Stimulated activated naive B cell treated with anti-CD40 and anti-IgM and Interleukin-4, amounts not matched to agents 10 μg/mL and 1 μg/mL and 100 μg/mL, for 72 hours (primary cell): ENCODE measurements at regions not wholly inside any gene's neighbourhood (a gene's known extent, or its start where the extent isn't known, plus 50 kb on each side); places are given as distances from the start of the nearest gene placed in this dataset.

Experiments
- ATAC-seq, 2 donors: fragments of 150-1000 bp; cut with Tn5 transposase; replicated peaks; 2 replicates each; pipeline ENCODE4 v1.10.0; 2021; ENCODE audit warnings: moderate library complexity in 1 of 2
- DNase-seq: peaks from one replicate; pipeline ENCODE4 v3.0.0; 2021
- H3K27ac Mint-ChIP-seq: one replicate; pipeline ENCODE4 v1.8.0; 2022; ENCODE audit warnings: mild to moderate bottlenecking, mixed read lengths
- H3K27me3 Mint-ChIP-seq, 2 donors: one replicate each; pipeline ENCODE4 v1.8.0; 2022; ENCODE audit warnings: mixed read lengths in 2 of 2
- H3K36me3 Mint-ChIP-seq, 2 donors: one replicate each; pipeline ENCODE4 v1.8.0; 2022; ENCODE audit warnings: mixed read lengths in 2 of 2, mild to moderate bottlenecking in 1 of 2
- H3K4me1 Mint-ChIP-seq, 2 donors: one replicate each; pipeline ENCODE4 v1.8.0; 2022; ENCODE audit warnings: mixed read lengths in 2 of 2, mild to moderate bottlenecking in 1 of 2
- H3K4me3 Mint-ChIP-seq, 2 donors: one replicate each; pipeline ENCODE4 v1.8.0; 2022; ENCODE audit warnings: mild to moderate bottlenecking in 2 of 2, mixed read lengths in 2 of 2, moderate library complexity in 1 of 2
- H3K9me3 Mint-ChIP-seq, 2 donors: one replicate each; pipeline ENCODE4 v1.8.0; 2022; ENCODE audit warnings: mixed read lengths in 2 of 2, mild to moderate bottlenecking in 1 of 2

- H3K27me3 Mint-ChIP-seq = no peaks in the 10 kb centered on the region
- no peak for DNase-seq
- peaks cover 2 to 7% of the 10 kb centered on the region in 2 donors for H3K9me3 Mint-ChIP-seq
- H3K36me3 Mint-ChIP-seq = no peaks in the 10 kb centered on the region
- H3K4me1 Mint-ChIP-seq = no peaks in the 10 kb centered on the region
- no peak overlapping the region for H3K4me3 Mint-ChIP-seq
- ATAC-seq = no peak
- no peak overlapping the region for H3K27ac Mint-ChIP-seq
Observed at GRCh38 chr2:117195381-117195780, 619.1 kb upstream of the DDX18 start.

GRCh38 chr2:117199511-117199910, 615.0 kb upstream of the DDX18 start:
- no peaks in the 10 kb centered on the region for H3K36me3 Mint-ChIP-seq
- H3K27ac Mint-ChIP-seq = no peak overlapping the region
- DNase-seq = no peak
- H3K4me3 Mint-ChIP-seq = no peak overlapping the region
- H3K27me3 Mint-ChIP-seq = no peaks in the 10 kb centered on the region
- H3K9me3 Mint-ChIP-seq = peaks cover 4 to 10% of the 10 kb centered on the region in 2 donors
- ATAC-seq = no peak
- H3K4me1 Mint-ChIP-seq = no peaks in the 10 kb centered on the region

GRCh38 chr2:117212562-117212961, 601.9 kb upstream of the DDX18 start:
- ATAC-seq = no peak

GRCh38 chr2:117217145-117217544, 597.3 kb upstream of the DDX18 start:
- Mint-ChIP-seq H3K36me3 (no peaks in the 10 kb centered on the region), H3K4me1 (no peaks in the 10 kb centered on the region), H3K27me3 (no peaks in the 10 kb centered on the region), H3K27ac (no peak overlapping the region), H3K4me3 (no peak overlapping the region), H3K9me3 (peaks cover 0 to 3% of the 10 kb centered on the region in 2 donors)
- DNase-seq (no peak), ATAC-seq (no peak)

More at GRCh38 chr2:117212562-117212961, 601.9 kb upstream of the DDX18 start:
- no peak overlapping the region for H3K27ac Mint-ChIP-seq
- H3K27me3 Mint-ChIP-seq = no peaks in the 10 kb centered on the region
- no peaks in the 10 kb centered on the region for H3K4me1 Mint-ChIP-seq
- H3K36me3 Mint-ChIP-seq = no peaks in the 10 kb centered on the region
- no peak overlapping the region for H3K4me3 Mint-ChIP-seq
- H3K9me3 Mint-ChIP-seq = peaks cover 4 to 5% of the 10 kb centered on the region in 2 donors
- no peak for DNase-seq

GRCh38 chr2:117222809-117223208, 591.7 kb upstream of the DDX18 start:
- no peak overlapping the region for H3K4me3 Mint-ChIP-seq
- no peaks in the 10 kb centered on the region for H3K27me3 Mint-ChIP-seq
- no peaks in the 10 kb centered on the region for H3K4me1 Mint-ChIP-seq
- no peaks in the 10 kb centered on the region for H3K36me3 Mint-ChIP-seq
- H3K9me3 Mint-ChIP-seq = peaks cover 9% of the 10 kb centered on the region in 2 donors
- ATAC-seq (no peak), DNase-seq (no peak)
- no peak overlapping the region for H3K27ac Mint-ChIP-seq

- DNase-seq (no peak), ATAC-seq (no peak)
- Mint-ChIP-seq H3K27me3 (no peaks in the 10 kb centered on the region), H3K9me3 (peaks cover 1 to 13% of the 10 kb centered on the region in 2 donors), H3K27ac (no peak overlapping the region), H3K36me3 (no peaks in the 10 kb centered on the region), H3K4me3 (no peak overlapping the region), H3K4me1 (no peaks in the 10 kb centered on the region)
Observed at GRCh38 chr2:117232305-117232704, 582.2 kb upstream of the DDX18 start.

- no peak for DNase-seq
- ATAC-seq = no peak
- Mint-ChIP-seq H3K36me3 (no peaks in the 10 kb centered on the region), H3K27me3 (no peaks in the 10 kb centered on the region), H3K27ac (no peak overlapping the region), H3K9me3 (peaks cover 6 to 12% of the 10 kb centered on the region in 2 donors), H3K4me3 (no peak overlapping the region), H3K4me1 (no peaks in the 10 kb centered on the region)
Observed at GRCh38 chr2:117257362-117257761, 557.1 kb upstream of the DDX18 start.

GRCh38 chr2:117269574-117269973, 544.9 kb upstream of the DDX18 start:
- Mint-ChIP-seq H3K4me1 (no peaks in the 10 kb centered on the region), H3K36me3 (no peaks in the 10 kb centered on the region), H3K9me3 (peaks cover 4 to 5% of the 10 kb centered on the region in 2 donors), H3K4me3 (no peak overlapping the region), H3K27me3 (no peaks in the 10 kb centered on the region), H3K27ac (no peak overlapping the region)
- no peak for ATAC-seq
- no peak for DNase-seq

GRCh38 chr2:117271631-117272030, 542.9 kb upstream of the DDX18 start:
- Mint-ChIP-seq H3K27ac (no peak overlapping the region), H3K27me3 (no peaks in the 10 kb centered on the region), H3K4me3 (no peak overlapping the region), H3K36me3 (no peaks in the 10 kb centered on the region), H3K9me3 (peaks cover 4 to 5% of the 10 kb centered on the region in 2 donors), H3K4me1 (no peaks in the 10 kb centered on the region)
- ATAC-seq (no peak), DNase-seq (no peak)

- no peaks in the 10 kb centered on the region for H3K36me3 Mint-ChIP-seq
- ATAC-seq (no peak), DNase-seq (no peak)
- H3K4me1 Mint-ChIP-seq = no peaks in the 10 kb centered on the region
- H3K9me3 Mint-ChIP-seq = peaks cover 8% of the 10 kb centered on the region in 2 donors
- no peaks in the 10 kb centered on the region for H3K27me3 Mint-ChIP-seq
- no peak overlapping the region for H3K27ac Mint-ChIP-seq
- H3K4me3 Mint-ChIP-seq = no peak overlapping the region
Observed at GRCh38 chr2:117273009-117273671, 541.4 kb upstream of the DDX18 start.

GRCh38 chr2:117293012-117293411, 521.5 kb upstream of the DDX18 start:
- no peaks in the 10 kb centered on the region for H3K27me3 Mint-ChIP-seq
- H3K4me3 Mint-ChIP-seq = no peak overlapping the region
- no peak for DNase-seq

GRCh38 chr2:117299451-117299850, 515.0 kb upstream of the DDX18 start:
- no peaks in the 10 kb centered on the region for H3K27me3 Mint-ChIP-seq
- H3K36me3 Mint-ChIP-seq = no peaks in the 10 kb centered on the region
- no peak for ATAC-seq

More at GRCh38 chr2:117293012-117293411, 521.5 kb upstream of the DDX18 start:
- no peaks in the 10 kb centered on the region for H3K36me3 Mint-ChIP-seq
- peaks cover 3 to 8% of the 10 kb centered on the region in 2 donors for H3K9me3 Mint-ChIP-seq
- no peaks in the 10 kb centered on the region for H3K4me1 Mint-ChIP-seq
- ATAC-seq = no peak
- H3K27ac Mint-ChIP-seq = no peak overlapping the region

GRCh38 chr2:117308861-117309770, 505.4 kb upstream of the DDX18 start:
- peak in 1 of 2 donors; percentile 16 for ATAC-seq
- Mint-ChIP-seq H3K4me3 (no peak overlapping the region), H3K9me3 (peaks cover 3 to 4% of the 10 kb centered on the region in 2 donors), H3K4me1 (no peaks in the 10 kb centered on the region), H3K36me3 (no peaks in the 10 kb centered on the region), H3K27ac (no peak overlapping the region), H3K27me3 (no peaks in the 10 kb centered on the region)
- no peak for DNase-seq

More at GRCh38 chr2:117299451-117299850, 515.0 kb upstream of the DDX18 start:
- no peaks in the 10 kb centered on the region for H3K4me1 Mint-ChIP-seq
- H3K4me3 Mint-ChIP-seq = no peak overlapping the region
- H3K9me3 Mint-ChIP-seq = peaks cover 6 to 13% of the 10 kb centered on the region in 2 donors
- no peak overlapping the region for H3K27ac Mint-ChIP-seq
- no peak for DNase-seq

- H3K4me1 Mint-ChIP-seq = no peaks in the 10 kb centered on the region
- ATAC-seq = no peak
- no peaks in the 10 kb centered on the region for H3K27me3 Mint-ChIP-seq
- H3K27ac Mint-ChIP-seq = no peak overlapping the region
- DNase-seq = no peak
- no peak overlapping the region for H3K4me3 Mint-ChIP-seq
- peaks cover 1 to 7% of the 10 kb centered on the region in 2 donors for H3K9me3 Mint-ChIP-seq
- no peaks in the 10 kb centered on the region for H3K36me3 Mint-ChIP-seq
Observed at GRCh38 chr2:117321816-117322215, 492.7 kb upstream of the DDX18 start.

- ATAC-seq (no peak), DNase-seq (no peak)
- Mint-ChIP-seq H3K36me3 (no peaks in the 10 kb centered on the region), H3K4me1 (no peaks in the 10 kb centered on the region), H3K9me3 (peaks cover 1 to 6% of the 10 kb centered on the region in 2 donors), H3K27me3 (no peaks in the 10 kb centered on the region), H3K4me3 (no peak overlapping the region), H3K27ac (no peak overlapping the region)
Observed at GRCh38 chr2:117323331-117323730, 491.2 kb upstream of the DDX18 start.
